Neural crest cell (in vitro differentiated cells): ENCODE measurements at regions not wholly inside any gene's neighbourhood (a gene's known extent, or its start where the extent isn't known, plus 50 kb on each side); places are given as distances from the start of the nearest gene placed in this dataset.

Experiments used
- DNase-seq: peaks from one replicate; pipeline ENCODE4 v3.0.0; 2021; ENCODE audit warnings: low read depth, mixed read lengths, low spot score
- H3K27ac Mint-ChIP-seq: one replicate; pipeline ENCODE4 v1.8.0; 2021; ENCODE audit warnings: mild to moderate bottlenecking, mixed read lengths; ENCODE audit not compliant: unreplicated experiment
- H3K27me3 Mint-ChIP-seq: 2 replicates; pipeline ENCODE4 v1.8.0; 2021; ENCODE audit warnings: low read depth, mild to moderate bottlenecking, mixed read lengths
- H3K36me3 Mint-ChIP-seq: 2 replicates; pipeline ENCODE4 v1.8.0; 2021; ENCODE audit warnings: low read depth, mild to moderate bottlenecking, mixed read lengths
- H3K4me1 Mint-ChIP-seq: 2 replicates; pipeline ENCODE4 v1.8.0; 2021; ENCODE audit warnings: mixed read lengths
- H3K4me3 Mint-ChIP-seq: one replicate; pipeline ENCODE4 v1.8.0; 2021; ENCODE audit warnings: mild to moderate bottlenecking, mixed read lengths
- H3K9me3 Mint-ChIP-seq: 2 replicates; pipeline ENCODE4 v1.8.0; 2021; ENCODE audit warnings: mixed read lengths
- TF ChIP-seq, protein P1 (sequence below): fragments of 200-600 bp; sonication (generic); conservative IDR thresholded peaks from 2 replicates; pipeline ENCODE4 v1.5.0; 2021; ENCODE audit warnings: antibody characterized with exemption, mild to moderate bottlenecking

DNA sequence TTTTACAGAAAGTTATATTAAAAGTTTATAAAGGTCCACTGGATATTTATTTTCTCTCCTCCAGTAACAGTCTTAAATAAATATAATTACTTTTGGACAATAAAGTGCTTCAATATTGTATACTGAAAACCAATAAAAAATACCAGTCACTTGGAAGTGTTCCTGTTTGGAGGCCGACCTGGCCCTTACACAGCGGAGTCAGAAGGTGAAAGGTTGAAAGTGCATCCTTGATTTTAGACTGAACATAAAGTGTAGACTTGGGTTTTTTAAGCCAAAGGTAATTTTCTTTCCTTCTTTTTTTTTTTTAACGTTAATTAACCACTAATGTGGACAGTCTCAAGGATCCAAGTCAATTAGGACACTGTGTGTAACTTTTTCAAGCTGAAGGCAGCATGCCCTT lies 152.3 kb upstream of the TBX18 start:
- H3K27me3 Mint-ChIP-seq, result peaks cover 14% of the 10 kb centered on the region
- TF ChIP-seq, protein P1, sequence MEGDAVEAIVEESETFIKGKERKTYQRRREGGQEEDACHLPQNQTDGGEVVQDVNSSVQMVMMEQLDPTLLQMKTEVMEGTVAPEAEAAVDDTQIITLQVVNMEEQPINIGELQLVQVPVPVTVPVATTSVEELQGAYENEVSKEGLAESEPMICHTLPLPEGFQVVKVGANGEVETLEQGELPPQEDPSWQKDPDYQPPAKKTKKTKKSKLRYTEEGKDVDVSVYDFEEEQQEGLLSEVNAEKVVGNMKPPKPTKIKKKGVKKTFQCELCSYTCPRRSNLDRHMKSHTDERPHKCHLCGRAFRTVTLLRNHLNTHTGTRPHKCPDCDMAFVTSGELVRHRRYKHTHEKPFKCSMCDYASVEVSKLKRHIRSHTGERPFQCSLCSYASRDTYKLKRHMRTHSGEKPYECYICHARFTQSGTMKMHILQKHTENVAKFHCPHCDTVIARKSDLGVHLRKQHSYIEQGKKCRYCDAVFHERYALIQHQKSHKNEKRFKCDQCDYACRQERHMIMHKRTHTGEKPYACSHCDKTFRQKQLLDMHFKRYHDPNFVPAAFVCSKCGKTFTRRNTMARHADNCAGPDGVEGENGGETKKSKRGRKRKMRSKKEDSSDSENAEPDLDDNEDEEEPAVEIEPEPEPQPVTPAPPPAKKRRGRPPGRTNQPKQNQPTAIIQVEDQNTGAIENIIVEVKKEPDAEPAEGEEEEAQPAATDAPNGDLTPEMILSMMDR, result no peak
- no peaks in the 10 kb centered on the region for H3K36me3 Mint-ChIP-seq
- DNase-seq, result no peak
- no peak overlapping the region for H3K4me3 Mint-ChIP-seq
- no peaks in the 10 kb centered on the region for H3K4me1 Mint-ChIP-seq
- H3K27ac Mint-ChIP-seq, result no peak overlapping the region
- no peaks in the 10 kb centered on the region for H3K9me3 Mint-ChIP-seq

DNA sequence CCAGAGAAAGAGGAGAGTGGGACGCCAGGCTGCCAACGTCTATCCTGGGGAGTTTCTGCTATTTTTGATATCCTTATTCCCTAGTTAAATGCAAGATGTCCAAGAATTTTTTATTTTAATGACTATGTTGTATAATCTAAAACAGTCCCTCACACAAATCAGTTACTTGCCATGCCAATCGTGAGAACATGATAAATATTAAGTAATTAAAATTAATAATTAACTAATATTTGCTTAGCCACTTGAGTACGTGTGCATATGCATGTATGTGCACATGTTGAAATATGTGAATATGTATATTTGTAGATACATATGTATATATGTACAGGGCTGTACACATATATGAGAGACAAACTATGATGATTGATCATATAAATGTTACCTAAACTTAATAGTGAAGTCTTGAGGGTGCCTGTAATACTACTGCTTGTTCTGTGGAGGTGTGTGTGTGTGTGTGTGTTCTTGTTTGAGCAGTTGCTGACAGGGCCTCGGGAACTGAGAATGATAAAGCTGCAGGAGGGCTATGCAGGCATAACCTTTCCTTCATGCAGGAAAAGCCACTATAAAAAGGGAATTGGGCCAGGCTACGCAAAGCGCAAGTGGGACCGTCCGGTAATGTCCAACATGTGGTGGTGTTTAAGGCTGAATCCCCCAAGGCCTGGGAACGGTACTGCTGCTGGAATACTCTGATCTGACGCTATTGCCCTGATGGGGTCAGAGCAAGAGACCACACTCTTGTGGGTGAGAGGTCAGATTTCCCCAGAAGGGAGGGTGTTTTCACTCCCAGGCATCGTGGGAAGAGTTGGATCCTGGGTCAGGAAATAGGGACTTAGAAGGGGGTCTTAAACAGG lies 148.3 kb upstream of the TBX18 start:
- Mint-ChIP-seq H3K4me1 (peaks cover 11% of the 10 kb centered on the region), H3K9me3 (no peaks in the 10 kb centered on the region), H3K27ac (no peak overlapping the region), H3K4me3 (no peak overlapping the region), H3K36me3 (no peaks in the 10 kb centered on the region), H3K27me3 (no peaks in the 10 kb centered on the region)
- no peak for DNase-seq
- TF ChIP-seq, protein P1, result no peak

DNA sequence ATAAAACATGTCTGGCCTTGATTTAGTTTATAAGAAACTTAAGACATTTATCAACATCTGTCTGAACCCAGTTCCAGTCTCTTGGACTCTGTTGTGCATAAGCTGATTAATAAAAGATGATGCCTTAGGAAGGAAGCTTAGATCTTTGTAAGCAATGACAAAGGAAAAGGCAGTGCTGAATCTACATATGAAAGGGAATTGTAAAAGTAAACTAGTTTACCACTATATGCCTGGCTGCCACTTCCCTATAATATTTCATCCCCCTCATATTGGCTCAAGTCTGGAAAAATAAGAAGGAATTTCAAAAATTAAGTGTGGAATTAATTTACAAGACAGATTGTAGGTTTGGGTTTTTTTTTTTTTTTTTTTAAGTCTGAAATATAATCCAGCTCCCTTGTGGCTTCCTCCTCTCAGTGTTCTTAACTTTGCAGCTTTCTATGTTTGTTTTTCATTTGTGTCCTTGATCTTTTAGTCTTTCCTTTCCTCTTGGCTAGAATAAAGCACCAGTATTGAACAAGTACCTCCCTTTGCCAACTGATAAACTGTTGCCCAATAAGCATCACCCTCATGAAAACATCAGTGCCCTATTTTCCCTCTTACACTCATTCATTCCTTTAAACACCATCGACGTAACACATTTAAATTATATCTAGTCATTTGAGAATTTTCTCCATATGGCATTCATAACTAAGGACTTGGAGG lies 146.7 kb upstream of the TBX18 start:
- no peaks in the 10 kb centered on the region for H3K27me3 Mint-ChIP-seq

DNA sequence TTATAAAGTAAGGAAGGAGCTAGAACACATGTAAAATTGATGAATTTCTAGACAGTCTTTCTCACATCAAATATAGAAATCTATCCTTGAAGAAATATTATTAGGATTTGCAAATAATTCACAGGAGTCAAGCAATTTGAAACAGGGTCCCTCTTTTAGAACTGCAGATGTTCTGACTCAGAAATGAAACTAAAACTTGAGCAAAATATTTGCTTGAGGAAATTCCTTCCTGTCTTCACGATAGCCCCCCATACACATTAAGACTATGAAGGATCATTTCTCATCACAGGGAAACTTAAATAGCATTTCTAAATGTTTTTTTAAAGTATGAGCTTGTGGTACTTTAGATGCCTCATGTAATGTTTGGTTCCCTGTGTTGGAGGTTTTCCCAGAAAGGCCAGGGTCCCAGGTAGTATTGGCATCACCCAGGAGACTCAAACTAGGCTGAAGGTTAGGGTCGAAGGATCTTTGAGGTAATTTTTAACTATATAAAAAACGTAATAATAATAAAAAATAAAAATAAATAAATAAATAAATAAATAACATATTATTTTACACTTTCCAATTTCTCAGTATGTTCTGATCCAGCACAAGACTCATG lies 144.0 kb upstream of the TBX18 start:
- H3K9me3 Mint-ChIP-seq, result no peaks in the 10 kb centered on the region
- DNase-seq, result no peak
- H3K4me1 Mint-ChIP-seq, result peaks cover 11% of the 10 kb centered on the region
- no peak overlapping the region for H3K4me3 Mint-ChIP-seq
- TF ChIP-seq, protein P1, result no peak
- no peak overlapping the region for H3K27ac Mint-ChIP-seq
- H3K36me3 Mint-ChIP-seq, result no peaks in the 10 kb centered on the region
- H3K27me3 Mint-ChIP-seq, result no peaks in the 10 kb centered on the region

More for the DNA sequence above, 146.7 kb upstream of the TBX18 start:
- DNase-seq, result no peak
- TF ChIP-seq, protein P1, result no peak
- no peaks in the 10 kb centered on the region for H3K36me3 Mint-ChIP-seq
- no peaks in the 10 kb centered on the region for H3K9me3 Mint-ChIP-seq
- no peak overlapping the region for H3K27ac Mint-ChIP-seq
- no peak overlapping the region for H3K4me3 Mint-ChIP-seq
- H3K4me1 Mint-ChIP-seq, result peaks cover 11% of the 10 kb centered on the region

DNA sequence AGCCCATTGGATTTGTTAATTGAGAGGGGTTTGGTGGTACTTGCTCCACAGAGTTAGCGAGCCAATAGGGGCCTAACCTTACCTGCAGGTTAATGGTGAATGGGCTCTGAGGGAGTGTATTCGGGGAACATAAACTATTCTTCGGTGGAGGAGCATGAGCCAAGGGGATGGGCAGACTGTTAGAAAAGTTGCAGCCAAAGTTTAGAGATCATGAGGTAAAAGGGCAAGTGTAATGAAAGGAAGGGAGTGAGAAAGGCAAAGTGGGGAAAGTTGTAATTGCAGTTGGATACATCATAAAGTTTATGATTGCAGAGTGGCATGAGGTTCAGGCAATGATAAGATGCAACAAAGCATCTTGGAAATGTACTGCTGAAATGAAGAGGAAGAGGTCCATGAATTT lies 142.1 kb upstream of the TBX18 start:
- no peaks in the 10 kb centered on the region for H3K36me3 Mint-ChIP-seq
- no peaks in the 10 kb centered on the region for H3K9me3 Mint-ChIP-seq
- peaks cover 11% of the 10 kb centered on the region for H3K4me1 Mint-ChIP-seq
- no peak for DNase-seq
- H3K27ac Mint-ChIP-seq, result no peak overlapping the region
- H3K27me3 Mint-ChIP-seq, result no peaks in the 10 kb centered on the region
- TF ChIP-seq, protein P1, result no peak
- no peak overlapping the region for H3K4me3 Mint-ChIP-seq
